HL-60/S4 treated with retinoic acid at 250 ng/mL for 4 days and 3 days (cell line): ENCODE measurements at regions not wholly inside any gene's neighbourhood (a gene's known extent, or its start where the extent isn't known, plus 50 kb on each side); places are given as distances from the start of the nearest gene placed in this dataset.

Experiments used
- in situ Hi-C: fragments of 300-500 bp; cut with MboI; formaldehyde crosslinking; loops from 2 replicates; pipeline ENCODE4 v1.7.0; 2022; ENCODE audit warnings: low sequenced_read_pairs

DNA sequence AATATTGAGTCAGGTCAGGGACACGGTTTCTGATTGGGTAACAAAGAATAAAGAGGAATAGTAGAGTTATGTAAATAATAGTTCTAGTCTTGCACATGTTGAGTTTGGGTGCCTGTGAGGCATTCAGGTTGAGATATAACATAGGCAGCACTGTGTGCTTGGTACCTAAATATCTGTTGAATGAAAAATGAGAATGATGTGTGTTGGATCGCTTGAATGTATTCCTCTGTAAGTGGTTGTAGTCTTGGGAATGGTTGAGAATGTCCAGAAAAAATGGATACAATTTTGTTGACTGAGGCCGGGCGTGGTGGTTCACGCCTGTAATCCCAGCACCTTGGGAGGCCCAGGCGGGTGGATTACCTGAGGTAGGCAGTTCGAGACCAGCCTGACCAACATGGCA is 116.3 kb upstream of the HNRNPU start:
- in situ Hi-C loops, result no loop called here

GRCh38 chr1:244974550-244974949 is 110.2 kb upstream of the HNRNPU start:
- in situ Hi-C loops, result no loop called here

DNA sequence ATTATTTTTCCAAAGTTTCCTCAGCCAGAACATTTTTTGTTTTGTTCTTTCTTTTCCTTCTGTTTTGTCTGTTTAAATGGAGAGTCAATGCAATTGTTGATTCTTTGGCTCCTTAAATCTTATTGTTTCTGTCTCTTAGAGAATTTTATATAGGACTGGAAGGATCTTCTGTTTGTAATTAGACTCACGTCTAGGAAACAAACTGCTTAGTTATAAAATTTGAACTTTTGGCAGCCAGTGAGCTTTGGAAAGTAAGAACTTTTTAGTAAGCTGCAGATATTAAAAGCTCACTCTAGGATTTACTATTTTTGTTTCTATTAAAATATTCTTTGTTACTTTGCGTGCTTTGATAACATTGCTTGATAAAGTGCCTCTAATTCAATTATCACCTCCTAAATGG is 109.8 kb upstream of the HNRNPU start:
- in situ Hi-C loops, result no loop called here

DNA sequence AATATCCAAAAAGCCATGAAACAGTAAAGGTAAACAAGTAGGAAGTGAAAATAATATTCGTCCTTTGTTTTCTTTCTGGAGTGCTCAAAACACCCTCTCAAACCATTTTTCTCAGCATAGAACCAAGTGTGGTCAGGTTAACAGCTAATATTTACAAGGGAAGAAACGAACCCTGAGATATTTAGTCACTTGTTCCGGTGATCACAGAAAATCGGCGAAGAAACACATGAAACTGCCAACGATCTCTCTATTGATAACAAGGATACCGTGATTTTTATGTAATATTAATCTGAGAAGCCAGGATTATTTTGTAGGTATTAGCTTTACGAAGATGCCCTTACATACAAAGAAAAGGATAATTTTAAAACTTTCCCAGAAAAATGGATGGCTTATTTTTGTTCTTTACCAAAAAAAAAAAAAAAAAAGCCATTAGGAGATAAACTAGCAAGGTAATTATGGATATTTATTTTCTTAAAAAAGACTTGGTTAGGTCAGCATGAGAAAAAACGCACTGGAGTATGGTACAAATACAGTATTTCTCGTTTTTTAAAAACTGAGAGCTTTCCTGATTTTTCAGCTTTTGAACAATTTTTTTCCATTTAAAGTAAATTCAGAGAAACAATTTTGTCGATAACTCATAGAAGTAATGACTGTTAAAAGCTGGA is 107.3 kb upstream of the HNRNPU start:
- in situ Hi-C loops, result no loop called here

DNA sequence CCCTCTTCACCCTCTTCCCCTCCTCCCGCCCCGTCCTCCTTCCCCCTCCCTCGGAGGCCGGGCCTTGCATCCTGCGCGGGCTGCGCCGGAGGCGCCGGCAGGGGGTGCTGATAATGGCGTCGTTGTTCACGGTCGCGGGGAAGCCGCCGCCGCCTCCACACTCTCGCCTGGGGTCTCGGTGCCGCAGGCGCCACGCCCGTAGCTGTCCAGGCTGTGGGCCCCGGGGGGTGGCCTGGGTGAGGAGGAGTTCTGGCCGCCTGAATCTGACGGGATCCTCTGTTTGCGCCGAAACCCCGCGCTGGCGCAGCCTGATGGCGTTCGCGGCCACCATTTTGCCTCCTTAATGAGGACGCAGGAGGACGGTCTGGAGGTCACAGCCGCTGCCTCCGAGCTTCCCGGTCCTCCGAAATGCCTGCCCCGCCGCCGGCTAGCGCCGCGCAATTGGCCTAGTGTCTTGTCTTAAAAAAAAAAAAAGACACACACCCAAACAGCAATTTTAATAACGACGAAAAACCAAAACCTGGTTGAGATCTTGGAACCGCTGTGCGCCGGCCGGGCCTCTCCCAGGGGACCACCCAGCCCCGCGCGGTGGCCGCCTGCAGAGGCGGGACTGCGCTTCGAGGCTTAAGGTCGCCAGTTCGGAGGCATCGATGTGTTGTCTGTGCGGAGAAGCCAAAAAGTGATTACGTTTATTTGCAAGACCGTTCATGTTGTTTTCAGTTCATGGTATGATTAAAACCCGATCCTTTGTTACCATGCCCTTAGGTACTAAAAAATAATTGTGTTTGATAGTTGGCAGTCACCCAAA is 106.6 kb upstream of the HNRNPU start:
- in situ Hi-C loops, result no loop called here

DNA sequence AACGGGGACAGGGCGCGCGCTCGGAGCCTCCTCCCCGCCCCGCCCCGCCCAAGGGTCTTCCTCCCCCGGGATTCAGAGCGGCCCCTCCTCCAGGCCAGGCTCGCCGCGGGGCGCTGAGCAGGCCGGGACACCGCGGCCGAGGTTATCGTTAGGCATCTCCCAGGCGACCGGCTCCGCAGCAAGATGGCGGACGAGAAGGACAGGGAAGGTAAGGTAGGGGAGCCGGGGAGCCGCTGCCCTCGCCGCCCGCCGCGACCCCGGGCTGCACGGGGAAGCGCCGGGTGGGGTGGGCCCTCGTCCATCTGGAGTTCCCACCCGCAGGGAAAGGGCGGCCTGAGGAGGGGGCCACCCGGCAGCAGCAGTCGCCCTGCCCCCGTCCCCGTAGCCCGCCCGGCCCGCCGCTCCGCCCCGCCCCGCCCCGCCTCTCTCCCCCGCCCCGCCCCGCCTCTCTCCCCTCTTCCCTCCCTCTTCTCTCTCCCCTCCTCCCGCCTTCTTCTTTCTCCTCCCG is 105.9 kb upstream of the HNRNPU start:
- in situ Hi-C loops, result no loop called here

DNA sequence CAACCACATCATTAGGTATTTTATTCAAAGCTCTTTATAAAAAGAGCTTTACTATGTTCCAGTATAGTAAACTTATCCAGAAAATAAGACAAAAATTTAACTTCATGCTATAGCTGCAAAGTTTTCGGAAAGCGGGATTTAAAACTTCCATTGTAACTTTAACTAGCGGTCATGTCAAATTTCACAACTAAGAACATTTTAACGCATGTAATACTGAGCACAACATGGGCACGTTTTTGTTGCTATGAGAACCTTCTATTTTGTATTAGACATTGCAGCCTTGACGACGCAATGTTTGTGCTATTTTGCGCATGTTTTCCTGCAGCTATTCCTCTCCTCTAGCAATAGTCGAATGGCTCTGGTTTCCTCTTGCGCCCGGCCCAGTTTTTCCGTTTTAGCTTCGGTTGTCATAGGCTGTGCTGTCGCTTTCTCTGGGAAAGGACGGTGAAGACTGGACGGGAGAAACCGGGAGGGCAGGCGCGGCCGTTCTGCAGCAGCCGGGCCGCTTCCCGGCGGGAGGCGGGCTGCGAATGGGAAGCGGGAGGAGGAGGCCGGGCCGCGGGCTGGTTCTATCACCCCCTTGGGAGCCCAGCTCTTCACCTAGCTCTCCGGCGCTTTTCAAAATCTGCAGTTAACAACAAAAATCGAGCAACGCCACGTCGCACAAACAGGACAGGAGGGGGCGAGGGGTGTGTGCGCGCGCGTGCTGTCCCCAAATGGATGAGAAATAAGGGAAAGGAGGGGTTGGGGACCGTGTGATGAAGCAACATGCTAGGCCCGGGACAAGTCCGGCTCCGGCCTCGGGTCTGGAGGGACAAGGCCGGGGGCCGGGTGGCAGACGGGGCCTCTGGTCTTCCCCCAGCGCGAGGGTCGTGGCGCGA is 105.3 kb upstream of the HNRNPU start:
- in situ Hi-C loops, result no loop called here

DNA sequence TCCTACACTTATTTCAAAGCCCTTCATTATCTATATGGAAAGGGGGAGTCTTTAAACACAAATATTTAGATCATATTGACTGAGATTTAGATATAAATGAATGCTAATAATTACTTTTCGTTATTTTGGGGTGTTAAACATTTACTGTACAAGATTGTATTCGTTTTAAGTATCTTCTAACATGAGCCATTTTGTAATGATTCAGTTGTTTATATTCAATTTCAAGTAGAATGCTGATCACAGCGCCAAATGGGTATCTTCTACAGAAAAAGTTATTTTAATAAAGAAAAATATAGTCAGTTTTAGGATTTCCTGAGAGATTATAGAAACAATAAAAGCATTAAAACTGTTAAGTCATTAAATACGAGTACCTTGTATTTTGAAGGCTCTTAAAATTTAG is 104.5 kb upstream of the HNRNPU start:
- in situ Hi-C loops, result no loop called here

DNA sequence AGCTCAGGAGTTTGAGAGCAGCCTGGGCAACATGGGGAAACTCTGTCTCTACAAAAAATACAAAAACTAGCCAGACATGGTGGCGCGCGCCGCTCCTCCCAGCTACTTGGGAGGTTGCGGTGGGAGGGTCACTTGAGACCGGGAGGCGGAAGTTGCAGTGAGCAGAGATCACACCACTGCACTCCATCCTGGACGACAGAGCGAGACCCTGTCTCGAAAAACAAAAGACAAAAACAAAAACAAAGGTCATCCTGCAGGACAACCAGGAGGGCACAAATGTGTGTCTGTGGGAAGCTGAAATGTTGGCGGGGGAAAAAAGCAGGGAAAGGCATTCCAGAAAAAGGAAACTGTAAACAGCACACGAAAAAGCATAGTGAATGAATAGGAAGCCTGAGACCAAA is 104.1 kb upstream of the HNRNPU start:
- in situ Hi-C loops, result no loop called here

GRCh38 chr1:244967159-244967558 is 102.8 kb upstream of the HNRNPU start:
- in situ Hi-C loops, result no loop called here

GRCh38 chr1:244965185-244966030 is 101.1 kb upstream of the HNRNPU start:
- in situ Hi-C loops, result no loop called here

DNA sequence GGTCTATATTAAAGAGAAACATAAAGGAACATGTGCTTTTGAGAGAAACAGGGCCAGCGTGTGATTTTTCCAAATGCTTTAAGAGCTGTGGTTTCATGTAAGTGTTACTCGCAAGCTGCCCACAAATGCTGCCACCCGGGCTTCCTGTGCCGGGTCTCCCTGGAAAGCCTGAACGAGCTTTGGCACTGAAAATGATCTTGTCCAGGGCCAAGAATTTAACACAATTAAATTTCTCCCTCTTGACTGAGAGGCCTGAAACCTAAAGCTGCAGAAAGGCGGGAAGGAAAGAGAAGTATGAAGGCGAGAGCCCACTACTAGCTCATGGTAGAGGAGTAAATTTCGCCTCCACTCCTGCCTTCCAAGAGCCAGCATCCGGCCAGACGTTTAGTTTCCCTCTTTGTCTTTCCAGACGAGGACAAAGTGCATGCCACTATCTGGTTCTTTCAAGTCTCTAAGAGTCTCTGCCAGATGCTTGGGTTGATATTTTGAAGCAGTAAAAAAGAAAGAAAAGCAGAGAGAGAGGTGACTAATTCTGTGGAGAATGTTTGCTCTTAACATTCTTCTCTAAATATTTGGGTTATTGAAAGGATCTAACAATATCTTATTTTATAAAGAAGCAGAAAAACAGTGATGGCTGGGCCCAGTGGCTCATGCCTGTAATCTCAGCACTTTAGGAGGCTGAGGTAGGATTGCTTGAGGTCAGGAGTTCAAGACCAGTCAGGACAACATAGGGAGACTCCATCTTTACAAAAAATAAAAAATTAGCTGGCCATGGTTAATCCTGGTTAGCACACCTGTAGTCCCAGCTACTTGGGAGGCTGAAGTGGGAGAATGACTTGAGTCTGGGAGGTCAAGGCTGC is 100.0 kb upstream of the HNRNPU start:
- in situ Hi-C loops, result no loop called here

- in situ Hi-C loops, result no loop called here
Measured at GRCh38 chr1:244963231-244963826, 99.0 kb upstream of the HNRNPU start.

DNA sequence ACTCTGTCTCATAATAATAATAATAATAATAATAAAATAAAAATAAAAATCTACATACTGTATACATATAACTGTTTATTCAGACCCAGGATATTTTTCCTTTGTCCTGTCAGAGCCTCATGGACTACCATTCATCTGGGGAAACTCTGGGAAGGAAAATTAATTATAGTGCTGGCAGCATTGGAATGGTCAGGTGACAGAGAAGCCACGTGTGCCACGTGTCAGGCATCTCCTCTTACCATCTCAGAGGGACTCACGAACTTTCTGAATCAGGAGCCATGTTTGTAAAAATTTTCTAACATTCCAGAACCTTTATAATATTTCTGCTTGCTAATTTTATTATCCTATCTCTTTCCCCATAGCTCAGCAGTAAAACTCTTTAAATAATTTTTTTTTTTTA is 97.8 kb upstream of the HNRNPU start:
- in situ Hi-C loops, result no loop called here

GRCh38 chr1:244960904-244961303 is 96.6 kb upstream of the HNRNPU start:
- in situ Hi-C loops, result no loop called here

DNA sequence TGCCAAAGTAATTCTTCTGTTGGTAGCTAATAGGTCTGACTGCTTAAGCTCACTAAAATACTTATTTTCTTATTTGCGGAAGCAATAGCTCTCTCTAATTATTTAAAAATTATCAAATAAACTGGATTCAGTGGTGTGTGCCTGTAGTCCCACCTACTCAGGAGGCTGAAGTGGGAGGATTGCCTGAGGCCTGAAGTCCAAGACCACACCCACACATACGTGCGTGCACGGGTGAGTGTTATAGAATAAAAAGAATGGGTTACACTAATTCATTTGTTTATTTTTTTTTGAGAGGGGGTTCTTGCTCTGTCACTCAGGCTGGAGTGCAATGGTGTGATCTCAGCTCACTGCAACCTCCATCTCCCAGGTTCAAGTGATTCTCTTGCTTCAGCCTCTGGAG is 94.2 kb upstream of the HNRNPU start:
- in situ Hi-C loops, result no loop called here

GRCh38 chr1:244957525-244957924 is 93.2 kb upstream of the HNRNPU start:
- in situ Hi-C loops, result no loop called here

DNA sequence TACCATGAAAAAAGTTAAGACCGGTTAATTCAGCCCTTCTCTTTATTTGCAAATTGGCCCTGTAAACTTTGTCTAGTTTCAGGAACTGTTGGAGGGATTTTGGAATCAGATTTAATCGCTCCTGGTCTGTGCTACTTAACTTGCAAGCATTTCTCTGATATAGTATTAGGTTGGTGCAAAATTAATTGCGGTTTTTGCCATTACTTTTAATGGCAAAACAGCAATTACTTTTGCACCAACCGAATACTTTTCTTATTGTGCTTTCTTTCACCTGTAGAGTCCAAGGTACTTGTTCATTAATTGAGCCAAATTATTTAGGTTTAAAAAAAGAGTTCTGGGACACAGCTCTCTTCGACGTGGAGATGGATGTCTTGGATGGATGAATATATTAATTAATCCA is 92.8 kb upstream of the HNRNPU start:
- in situ Hi-C loops, result no loop called here

DNA sequence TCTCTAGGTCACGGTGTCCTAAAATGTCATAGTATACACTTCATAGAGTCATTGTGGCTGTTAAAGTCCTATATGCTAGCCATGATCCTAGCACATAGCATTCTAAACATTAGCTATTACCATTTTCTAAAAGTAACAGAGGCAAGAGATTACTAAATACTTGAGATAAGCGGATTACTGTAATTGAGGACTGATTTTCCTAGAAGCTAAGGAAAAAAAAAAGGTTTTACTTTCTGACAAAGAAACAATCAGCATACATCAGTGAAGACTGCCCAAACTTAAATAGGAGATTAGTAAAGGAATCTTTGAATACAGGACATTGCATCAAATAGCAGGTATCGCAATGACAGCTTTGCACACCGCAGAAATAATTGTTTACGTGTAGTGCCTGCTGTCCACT is 91.3 kb upstream of the HNRNPU start:
- in situ Hi-C loops, result no loop called here
